ENCODE measurements at regions not wholly inside any gene's neighbourhood (a gene's known extent, or its start where the extent isn't known, plus 50 kb on each side); places are given as distances from the start of the nearest gene placed in this dataset.

DNA sequence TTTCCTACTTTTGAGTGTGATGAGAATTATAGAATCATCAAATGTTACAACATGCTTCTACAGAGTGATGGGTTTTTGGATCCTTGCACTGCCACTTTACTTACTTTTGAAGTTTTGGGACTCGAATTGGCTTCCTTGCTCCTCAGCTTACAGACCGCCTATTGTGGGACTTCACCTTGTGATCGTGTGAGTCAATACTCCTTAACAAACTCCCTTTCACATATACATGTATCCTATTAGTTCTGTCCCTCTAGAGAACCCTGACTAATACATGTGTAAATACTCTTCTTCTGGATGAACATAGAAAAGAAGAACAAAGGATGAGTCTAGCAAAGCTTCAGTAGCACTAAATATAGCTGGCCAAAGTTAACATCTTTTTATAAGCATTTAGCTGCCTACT, 98.7 kb upstream of the PDE4D start:
- TF ChIP-seq POLR2A (IDR thresholded peaks at IDR 0.05), result no peak
- TF ChIP-seq, protein P1, sequence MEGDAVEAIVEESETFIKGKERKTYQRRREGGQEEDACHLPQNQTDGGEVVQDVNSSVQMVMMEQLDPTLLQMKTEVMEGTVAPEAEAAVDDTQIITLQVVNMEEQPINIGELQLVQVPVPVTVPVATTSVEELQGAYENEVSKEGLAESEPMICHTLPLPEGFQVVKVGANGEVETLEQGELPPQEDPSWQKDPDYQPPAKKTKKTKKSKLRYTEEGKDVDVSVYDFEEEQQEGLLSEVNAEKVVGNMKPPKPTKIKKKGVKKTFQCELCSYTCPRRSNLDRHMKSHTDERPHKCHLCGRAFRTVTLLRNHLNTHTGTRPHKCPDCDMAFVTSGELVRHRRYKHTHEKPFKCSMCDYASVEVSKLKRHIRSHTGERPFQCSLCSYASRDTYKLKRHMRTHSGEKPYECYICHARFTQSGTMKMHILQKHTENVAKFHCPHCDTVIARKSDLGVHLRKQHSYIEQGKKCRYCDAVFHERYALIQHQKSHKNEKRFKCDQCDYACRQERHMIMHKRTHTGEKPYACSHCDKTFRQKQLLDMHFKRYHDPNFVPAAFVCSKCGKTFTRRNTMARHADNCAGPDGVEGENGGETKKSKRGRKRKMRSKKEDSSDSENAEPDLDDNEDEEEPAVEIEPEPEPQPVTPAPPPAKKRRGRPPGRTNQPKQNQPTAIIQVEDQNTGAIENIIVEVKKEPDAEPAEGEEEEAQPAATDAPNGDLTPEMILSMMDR (IDR thresholded peaks at IDR 0.05), result no peak
